Testis (tissue), 2 donors: ENCODE measurements at regions not wholly inside any gene's neighbourhood (a gene's known extent, or its start where the extent isn't known, plus 50 kb on each side); places are given as distances from the start of the nearest gene placed in this dataset.

Source experiments
- POLR2A ChIP-seq: fragments of 450-650 bp; IDR thresholded peaks from one replicate; pipeline ENCODE4 v1.6.1; 2017; ENCODE audit warnings: antibody characterized with exemption, mild to moderate bottlenecking, moderate library complexity
- TF ChIP-seq, protein P1 (sequence below), 3 experiments: fragments of 450-650 bp in 2 of 3; fragments of 200-600 bp in 1 of 3; sonication (generic) in 1 of 3; IDR thresholded peaks; one replicate each; pipeline ENCODE4 v1.5.1; 2016 to 2019; ENCODE audit warnings: antibody characterized with exemption in 3 of 3, mild to moderate bottlenecking in 2 of 3, moderate library complexity in 1 of 3

DNA sequence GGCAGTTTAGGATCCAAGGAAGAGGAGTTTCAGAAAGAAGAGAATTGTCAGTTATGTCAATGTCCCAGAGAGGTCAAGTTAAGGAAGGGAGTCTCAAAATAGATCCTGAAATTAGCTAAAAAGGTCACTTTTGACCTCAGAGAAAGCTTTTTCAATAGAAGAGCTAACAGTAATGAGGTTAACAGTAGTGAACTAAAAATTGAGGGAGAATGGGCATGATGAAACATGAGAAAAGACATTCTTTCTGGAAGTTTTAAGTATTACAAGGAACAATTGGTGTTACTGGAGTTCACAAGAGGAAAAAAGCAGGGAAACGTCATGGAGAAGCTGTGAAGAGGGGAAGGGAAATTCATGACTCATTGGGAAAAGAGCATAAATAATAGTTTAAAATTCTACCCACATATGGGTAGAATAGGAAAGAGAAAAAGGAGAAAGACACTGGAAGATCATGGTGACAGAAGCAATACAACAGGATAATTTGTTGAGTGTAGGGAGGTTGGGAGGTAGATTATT lies 381.2 kb upstream of the FAR2 start:
- TF ChIP-seq, protein P1, sequence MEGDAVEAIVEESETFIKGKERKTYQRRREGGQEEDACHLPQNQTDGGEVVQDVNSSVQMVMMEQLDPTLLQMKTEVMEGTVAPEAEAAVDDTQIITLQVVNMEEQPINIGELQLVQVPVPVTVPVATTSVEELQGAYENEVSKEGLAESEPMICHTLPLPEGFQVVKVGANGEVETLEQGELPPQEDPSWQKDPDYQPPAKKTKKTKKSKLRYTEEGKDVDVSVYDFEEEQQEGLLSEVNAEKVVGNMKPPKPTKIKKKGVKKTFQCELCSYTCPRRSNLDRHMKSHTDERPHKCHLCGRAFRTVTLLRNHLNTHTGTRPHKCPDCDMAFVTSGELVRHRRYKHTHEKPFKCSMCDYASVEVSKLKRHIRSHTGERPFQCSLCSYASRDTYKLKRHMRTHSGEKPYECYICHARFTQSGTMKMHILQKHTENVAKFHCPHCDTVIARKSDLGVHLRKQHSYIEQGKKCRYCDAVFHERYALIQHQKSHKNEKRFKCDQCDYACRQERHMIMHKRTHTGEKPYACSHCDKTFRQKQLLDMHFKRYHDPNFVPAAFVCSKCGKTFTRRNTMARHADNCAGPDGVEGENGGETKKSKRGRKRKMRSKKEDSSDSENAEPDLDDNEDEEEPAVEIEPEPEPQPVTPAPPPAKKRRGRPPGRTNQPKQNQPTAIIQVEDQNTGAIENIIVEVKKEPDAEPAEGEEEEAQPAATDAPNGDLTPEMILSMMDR (IDR thresholded peaks at IDR 0.05), result no peak
- no peak for TF ChIP-seq POLR2A
